H1 (cell line): ENCODE measurements at regions not wholly inside any gene's neighbourhood (a gene's known extent, or its start where the extent isn't known, plus 50 kb on each side); places are given as distances from the start of the nearest gene placed in this dataset.

Experiments used
- CTCF ChIA-PET: fragments of 300-600 bp; sonication (Branson Sonifier 250); formaldehyde crosslinking; loops from one replicate; lab custom pipeline; 2021; ENCODE audit not compliant: partially characterized antibody; lab: Charles Lee
- POLR2A ChIA-PET: fragments of 300-600 bp; sonication (Branson Sonifier 250); formaldehyde crosslinking; loops from one replicate; lab custom pipeline; 2021; ENCODE audit warnings: inconsistent platforms; ENCODE audit not compliant: partially characterized antibody; lab: Charles Lee
- DNase-seq, 2 experiments: peaks; one replicate each; pipeline versions ENCODE4 v3.0.0 to v3.0.0-alpha.2; 2010 to 2022; ENCODE audit warnings: low spot score in 2 of 2, low read depth in 1 of 2, mixed read lengths in 1 of 2
- FAIRE-seq: peaks from 2 replicates; lab custom pipeline; 2011; peaks lifted over from hg19 to GRCh38; lab: Jason Lieb, UNC
- H2AFZ ChIP-seq: 2 replicates; pipeline ENCODE4 v1.8.1; 2012; ENCODE audit warnings: low read length, inconsistent platforms
- H2AK5ac ChIP-seq: 2 replicates; pipeline ENCODE4 v1.6.1; 2013; ENCODE audit warnings: low read depth, low read length
- H2BK120ac ChIP-seq: replicated peaks from 2 replicates; pipeline ENCODE3; 2013; ENCODE audit warnings: low read depth, low read length, inconsistent platforms
- H2BK12ac ChIP-seq: 2 replicates; pipeline ENCODE4 v1.6.1; 2013; ENCODE audit warnings: low read depth, low read length
- H2BK15ac ChIP-seq: 2 replicates; pipeline ENCODE4 v1.6.1; 2013; ENCODE audit warnings: low read length
- H2BK20ac ChIP-seq: 2 replicates; pipeline ENCODE4 v1.6.1; 2013; ENCODE audit warnings: low read length
- H2BK5ac ChIP-seq: 2 replicates; pipeline ENCODE4 v1.6.1; 2013; ENCODE audit warnings: low read depth, low read length
- H3K14ac ChIP-seq: 2 replicates; pipeline ENCODE4 v1.6.1; 2013; ENCODE audit warnings: inconsistent platforms; ENCODE audit not compliant: insufficient read length
- H3K18ac ChIP-seq: 2 replicates; pipeline ENCODE4 v1.6.1; 2013; ENCODE audit warnings: low read length; ENCODE audit errors: extremely low read depth
- H3K23ac ChIP-seq: 2 replicates; pipeline ENCODE4 v1.6.1; 2013; ENCODE audit warnings: inconsistent platforms; ENCODE audit not compliant: insufficient read length
- H3K23me2 ChIP-seq: 2 replicates; pipeline ENCODE4 v1.6.1; 2013; ENCODE audit warnings: low read depth, low read length
- H3K27ac ChIP-seq: 2 replicates; pipeline ENCODE4 v1.6.1; 2011; ENCODE audit warnings: low read depth, low read length, inconsistent platforms
- H3K27me3 ChIP-seq, 4 experiments: replicated peaks in 1 of 4; 1 replicate in 1 of 4; 2 replicates in 3 of 4; pipeline versions ENCODE4 v1.6.1 to v1.8.1; 2011 to 2013; ENCODE audit warnings: low read length in 3 of 4, mild to moderate bottlenecking in 3 of 4, inconsistent platforms in 2 of 4, mixed read lengths in 2 of 4, moderate library complexity in 1 of 4; ENCODE audit not compliant: control insufficient read depth in 3 of 4, insufficient read depth in 3 of 4; ENCODE audit errors: extremely low read depth in 1 of 4
- H3K36me3 ChIP-seq, 4 experiments: 2 replicates each; pipeline versions ENCODE4 v1.6.1 to v1.8.1; 2011 to 2013; ENCODE audit warnings: mild to moderate bottlenecking in 4 of 4, low read length in 3 of 4, moderate library complexity in 2 of 4, control low read depth in 1 of 4, inconsistent platforms in 1 of 4; ENCODE audit not compliant: insufficient read depth in 4 of 4, control insufficient read depth in 2 of 4
- H3K4ac ChIP-seq: replicated peaks from 2 replicates; pipeline ENCODE3; 2013; ENCODE audit warnings: low read length, low read depth, mixed read lengths, inconsistent platforms; ENCODE audit not compliant: insufficient read length
- H3K4me1 ChIP-seq, 4 experiments: replicated peaks in 1 of 4; 1 replicate in 1 of 4; 2 replicates in 3 of 4; pipeline versions ENCODE4 v1.6.1 to v1.8.1; 2011 to 2013; ENCODE audit warnings: low read length in 3 of 4, inconsistent platforms in 2 of 4, mixed read lengths in 1 of 4; ENCODE audit not compliant: insufficient read depth in 4 of 4, control insufficient read depth in 3 of 4
- H3K4me2 ChIP-seq, 2 experiments: 2 replicates each; pipeline versions ENCODE4 v1.6.1 to v1.8.1; 2011 to 2013; ENCODE audit warnings: low read depth in 2 of 2, low read length in 2 of 2, control low read depth in 1 of 2, inconsistent platforms in 1 of 2, mild to moderate bottlenecking in 1 of 2; ENCODE audit not compliant: insufficient read depth in 1 of 2
- H3K4me3 ChIP-seq, 4 experiments: fragments of 200-600, 300-600 bp in 1 of 4; sonication (generic), shearing (Covaris generic), sonication (Bioruptor Twin) in 1 of 4; 2 replicates each; pipeline versions ENCODE4 v1.5.1 to v1.8.1; 2011 to 2016; ENCODE audit warnings: low read length in 4 of 4, low read depth in 3 of 4, control low read depth in 2 of 4, inconsistent platforms in 2 of 4, mild to moderate bottlenecking in 2 of 4, mixed read lengths in 1 of 4, moderate library complexity in 1 of 4; ENCODE audit not compliant: insufficient read depth in 2 of 4; ENCODE audit errors: extremely low read depth in 1 of 4
- H3K56ac ChIP-seq: replicated peaks from 2 replicates; pipeline ENCODE3; 2013; ENCODE audit warnings: low read depth, mild to moderate bottlenecking, mixed read lengths, low read length, inconsistent platforms; ENCODE audit not compliant: insufficient read length
- H3K79me1 ChIP-seq: 2 replicates; pipeline ENCODE4 v1.6.1; 2013; ENCODE audit warnings: low read depth, low read length, control low read depth
- H3K79me2 ChIP-seq, 2 experiments: 2 replicates each; pipeline versions ENCODE4 v1.6.1 to v1.8.1; 2012 to 2013; ENCODE audit warnings: low read length in 2 of 2, mild to moderate bottlenecking in 2 of 2, inconsistent platforms in 1 of 2; ENCODE audit not compliant: insufficient read depth in 2 of 2, control insufficient read depth in 1 of 2
- H3K9ac ChIP-seq, 4 experiments: replicated peaks in 1 of 4; 1 replicate in 1 of 4; 2 replicates in 3 of 4; pipeline versions ENCODE4 v1.6.1 to v1.8.1; 2011 to 2013; ENCODE audit warnings: low read depth in 3 of 4, low read length in 3 of 4, control low read depth in 2 of 4, mild to moderate bottlenecking in 2 of 4, moderate library complexity in 2 of 4, inconsistent platforms in 1 of 4; ENCODE audit errors: extremely low read depth in 1 of 4
- H3K9me3 ChIP-seq, 2 experiments: 2 replicates each; pipeline versions ENCODE4 v1.6.1 to v1.8.1; 2012 to 2013; ENCODE audit warnings: mild to moderate bottlenecking in 2 of 2, moderate library complexity in 2 of 2, control low read depth in 1 of 2, inconsistent platforms in 1 of 2, low read depth in 1 of 2, low read length in 1 of 2, mixed read lengths in 1 of 2; ENCODE audit not compliant: insufficient read depth in 2 of 2
- H4K20me1 ChIP-seq, 2 experiments: replicated peaks in 1 of 2; 2 replicates each; pipeline versions ENCODE3 to v1.8.1; 2011 to 2013; ENCODE audit warnings: inconsistent platforms in 2 of 2, low read length in 2 of 2, mild to moderate bottlenecking in 1 of 2; ENCODE audit not compliant: insufficient read depth in 2 of 2, control insufficient read depth in 1 of 2
- H4K5ac ChIP-seq: 2 replicates; pipeline ENCODE4 v1.6.1; 2013; ENCODE audit warnings: low read length, low read depth, mixed read lengths, inconsistent platforms; ENCODE audit not compliant: insufficient read length
- H4K8ac ChIP-seq: 2 replicates; pipeline ENCODE4 v1.8.0; 2013; ENCODE audit warnings: mild to moderate bottlenecking, moderate library complexity, low read length, inconsistent platforms; ENCODE audit not compliant: insufficient read depth; ENCODE audit errors: extremely low read depth
- H4K91ac ChIP-seq: replicated peaks from 2 replicates; pipeline ENCODE3; 2013; ENCODE audit warnings: low read length, mixed read lengths, inconsistent platforms; ENCODE audit not compliant: insufficient read length
- ASH2L ChIP-seq: fragments of 200-600, 300-600 bp; sonication (generic); IDR thresholded peaks from one replicate; pipeline ENCODE4 v1.7.1; 2017; ENCODE audit warnings: low read length
- CHD2 ChIP-seq: IDR thresholded peaks from 2 replicates; pipeline ENCODE4 v1.6.1; 2012; ENCODE audit warnings: low read length, improper control_type of control experiment
- CTBP2 ChIP-seq: IDR thresholded peaks from 2 replicates; pipeline ENCODE4 v1.7.0; 2011; ENCODE audit warnings: borderline replicate concordance, mild to moderate bottlenecking, moderate library complexity, mixed read lengths, low read length; ENCODE audit not compliant: insufficient read depth, insufficient read length
- MAFK ChIP-seq: IDR thresholded peaks from 2 replicates; pipeline ENCODE4 v1.6.1; 2012; ENCODE audit warnings: low read depth, mild to moderate bottlenecking, improper control_type of control experiment, low read length
- PHF8 ChIP-seq: fragments of 200-600 bp; sonication (generic); conservative IDR thresholded peaks from 2 replicates; pipeline ENCODE4 v1.7.1; 2012; ENCODE audit warnings: low read depth, mild to moderate bottlenecking, inconsistent platforms, low read length, moderate library complexity
- POLR2AphosphoS5 ChIP-seq: IDR thresholded peaks from 2 replicates; pipeline ENCODE4 v1.6.1; 2011; ENCODE audit warnings: low read depth, low read length
- RFX5 ChIP-seq: IDR thresholded peaks from 2 replicates; pipeline ENCODE4 v1.6.1; 2011; ENCODE audit warnings: low read depth, low read length, improper control_type of control experiment, borderline replicate concordance
- RNF2 ChIP-seq: fragments of 200-900, 300-1000 bp; sonication (generic); IDR thresholded peaks from 2 replicates; pipeline ENCODE4 v1.7.1; 2016; ENCODE audit warnings: borderline replicate concordance, low read depth, mild to moderate bottlenecking, antibody characterized with exemption, low read length; ENCODE audit not compliant: poor library complexity, severe bottlenecking; ENCODE audit errors: missing control alignments
- SIN3A ChIP-seq, 2 experiments: IDR thresholded peaks in 1 of 2; conservative IDR thresholded peaks in 1 of 2; 2 replicates each; pipeline ENCODE4 v1.6.1; 2011 to 2012; ENCODE audit warnings: low read length in 2 of 2, improper control_type of control experiment in 1 of 2, low read depth in 1 of 2, mild to moderate bottlenecking in 1 of 2
- SP2 ChIP-seq: IDR thresholded peaks from 2 replicates; pipeline ENCODE4 v1.6.1; 2012; ENCODE audit warnings: mild to moderate bottlenecking, low read length, inconsistent platforms
- WGBS, 2 experiments: shearing (Covaris generic) in 1 of 2; methylation state at CpG; one replicate each; pipeline versions ENCODE4 v1.1.6 to v1.1.7; 2013 to 2015; ENCODE audit warnings: low lambda C conversion rate in 2 of 2, mixed read lengths in 2 of 2, inconsistent platforms in 1 of 2, low coverage in 1 of 2, missing lambda C conversion rate in 1 of 2; ENCODE audit not compliant: insufficient replicate concordance in 2 of 2, insufficient coverage in 1 of 2, insufficient read length in 1 of 2; ENCODE audit errors: extremely low coverage in 1 of 2, missing lambda C conversion rate in 1 of 2; 5-methylcytosine and 5-hydroxymethylcytosine counted together
- TF ChIP-seq, protein P1 (sequence below): IDR thresholded peaks from 2 replicates; pipeline ENCODE4 v1.6.1; 2011; ENCODE audit warnings: low read depth, mild to moderate bottlenecking, low read length; ENCODE audit not compliant: insufficient read depth
- TF ChIP-seq, protein P2 (sequence below): IDR thresholded peaks from 2 replicates; pipeline ENCODE4 v1.6.1; 2011; ENCODE audit warnings: low read length, improper control_type of control experiment

DNA sequence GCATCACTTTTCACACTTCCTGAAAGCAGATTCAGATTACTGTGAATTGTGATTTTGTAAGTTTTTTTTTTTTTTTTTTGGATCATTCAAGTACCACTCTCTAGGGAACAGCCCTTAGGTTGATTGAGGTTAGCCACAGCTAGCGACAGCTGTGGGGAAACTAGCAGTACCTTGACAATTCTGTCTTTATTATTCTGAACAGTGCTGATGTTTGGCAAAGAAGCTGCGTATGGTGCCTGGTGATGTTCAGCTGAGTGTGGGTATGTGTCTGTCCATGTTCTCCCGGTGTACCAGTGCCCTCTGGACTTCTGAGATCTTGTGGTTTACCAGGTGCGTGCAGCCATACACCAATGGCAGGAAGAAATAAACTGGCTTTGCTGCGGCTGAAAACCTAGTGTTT, 117.3 kb upstream of the PLPPR1 start:
- Histone ChIP-seq H3K9ac (no peak overlapping the region), H3K9me3 (no peaks in the 10 kb centered on the region), H2BK5ac (no peak overlapping the region), H4K91ac (no peak overlapping the region), H3K4me2 (no peak overlapping the region), H4K20me1 (no peaks in the 10 kb centered on the region), H2BK15ac (no peak overlapping the region), H2AFZ (peak overlapping the region; percentile 94), H3K14ac (no peak overlapping the region), H3K23me2 (no peaks in the 10 kb centered on the region), H2BK120ac (no peak overlapping the region), H3K36me3 (no peaks in the 10 kb centered on the region), H3K56ac (no peak overlapping the region), H3K4me3 (no peak overlapping the region), H4K8ac (no peak overlapping the region), H3K4me1 (0 out of 7 replicates have a peak, but pooled peaks cover 0 to 2% (median 0%) of the 10 kb centered on the region in 4 experiments), H3K23ac (no peak overlapping the region), H2BK12ac (no peak overlapping the region), H2BK20ac (no peak overlapping the region), H3K27ac (no peak overlapping the region), H3K18ac (no peak overlapping the region), H3K79me1 (no peaks in the 10 kb centered on the region), H3K4ac (no peak overlapping the region), H2AK5ac (no peak overlapping the region), H3K27me3 (no peaks in the 10 kb centered on the region), H3K79me2 (no peaks in the 10 kb centered on the region), H4K5ac (no peak overlapping the region)
- 65% methylated on average over 5 of the region's 5 CpGs; no CpG with 5 or more reads in 1 of the 2 experiments for WGBS, 2 experiments
- DNase-seq (no peak), FAIRE-seq (no peak)
- CTCF ChIA-PET: interaction anchor here (0.6 to 0.7 kb wide), 2 partner anchors 12 to 483 kb away, joined by 3 to 4 read pairs; no protein-coding TSS in a partner anchor
- POLR2A ChIA-PET: no interaction called here
- no peak for TF ChIP-seq PHF8
- no peak for TF ChIP-seq CTBP2
- no peak for TF ChIP-seq CHD2
- no peak for TF ChIP-seq MAFK
- TF ChIP-seq, protein P1, sequence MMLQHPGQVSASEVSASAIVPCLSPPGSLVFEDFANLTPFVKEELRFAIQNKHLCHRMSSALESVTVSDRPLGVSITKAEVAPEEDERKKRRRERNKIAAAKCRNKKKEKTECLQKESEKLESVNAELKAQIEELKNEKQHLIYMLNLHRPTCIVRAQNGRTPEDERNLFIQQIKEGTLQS: no peak
- TF ChIP-seq, protein P2, sequence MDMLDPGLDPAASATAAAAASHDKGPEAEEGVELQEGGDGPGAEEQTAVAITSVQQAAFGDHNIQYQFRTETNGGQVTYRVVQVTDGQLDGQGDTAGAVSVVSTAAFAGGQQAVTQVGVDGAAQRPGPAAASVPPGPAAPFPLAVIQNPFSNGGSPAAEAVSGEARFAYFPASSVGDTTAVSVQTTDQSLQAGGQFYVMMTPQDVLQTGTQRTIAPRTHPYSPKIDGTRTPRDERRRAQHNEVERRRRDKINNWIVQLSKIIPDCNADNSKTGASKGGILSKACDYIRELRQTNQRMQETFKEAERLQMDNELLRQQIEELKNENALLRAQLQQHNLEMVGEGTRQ: no peak
- TF ChIP-seq RFX5: no peak
- TF ChIP-seq POLR2AphosphoS5: no peak
- TF ChIP-seq SP2: no peak
- no peak for TF ChIP-seq SIN3A (conservative IDR thresholded peaks at IDR 0.05 in 1 of 2, IDR thresholded peaks at IDR 0.05 in 1 of 2; ENCODE audit: low read depth in 1 of 2, low read length in 2 of 2)
- TF ChIP-seq RNF2: no peak
- no peak for TF ChIP-seq ASH2L
